Erythroblast (primary cell): ENCODE measurements at regions not wholly inside any gene's neighbourhood (a gene's known extent, or its start where the extent isn't known, plus 50 kb on each side); places are given as distances from the start of the nearest gene placed in this dataset.

Experiments
- GATA1 ChIP-seq: IDR thresholded peaks from 2 replicates; pipeline ENCODE4 v1.6.1; 2011; ENCODE audit warnings: low read depth, mild to moderate bottlenecking, control low read depth, low read length, moderate library complexity
- POLR2A ChIP-seq: IDR thresholded peaks from 2 replicates; pipeline ENCODE4 v1.6.1; 2011; ENCODE audit warnings: mild to moderate bottlenecking, low read length

DNA sequence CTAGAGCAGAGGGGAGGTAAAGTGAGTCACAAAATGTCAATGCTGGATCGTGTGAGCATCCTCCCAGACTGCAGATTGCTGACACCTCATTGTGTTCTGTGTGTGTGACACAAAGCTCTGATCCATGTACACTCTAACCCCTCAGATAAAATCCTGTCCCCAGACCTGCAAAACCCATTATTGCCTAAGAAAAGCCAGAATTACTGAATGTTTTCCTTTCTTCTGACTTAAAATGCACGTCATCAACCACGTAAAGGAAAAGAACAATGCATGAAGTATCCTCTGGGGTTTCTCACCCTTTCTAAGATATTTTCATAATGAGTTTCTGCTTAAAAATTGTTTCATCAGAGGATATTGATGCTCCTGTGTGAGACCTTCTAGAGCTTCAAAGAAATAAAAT, 218.0 kb upstream of the PREP start:
- TF ChIP-seq POLR2A, result no peak
- no peak for TF ChIP-seq GATA1
